GM12878 (cell line): ENCODE measurements at regions not wholly inside any gene's neighbourhood (a gene's known extent, or its start where the extent isn't known, plus 50 kb on each side); places are given as distances from the start of the nearest gene placed in this dataset.

ENCODE experiments used
- ATAC-seq: fragments of 200-7000 bp; cut with Tn5 transposase; 3 replicates; pipeline ENCODE4 v1.9.1; 2020; ENCODE audit warnings: mild to moderate bottlenecking, moderate library complexity
- BruUV-seq: library from RNA; stranded (reverse); fragments of 400-500 nt; replicated peaks from 2 replicates; lab custom pipeline; 2021; lab: Mats Ljungman, UMichigan
- CTCF ChIA-PET: fragments of 300-600 bp; sonication (Branson Sonifier 250); formaldehyde crosslinking; extraction: SDS; loops from one replicate; lab custom pipeline; 2021; ENCODE audit warnings: inconsistent platforms; lab: Yijun Ruan, JAX
- POLR2A ChIA-PET: fragments of 350-600 bp; formaldehyde crosslinking; extraction: SDS; loops from one replicate; lab custom pipeline; 2021; ENCODE audit warnings: inconsistent platforms; lab: Charles Lee
- RAD21 ChIA-PET: fragments of 300-600 bp; sonication (Branson Sonifier 250); formaldehyde crosslinking; loops from one replicate; lab custom pipeline; 2023; ENCODE audit warnings: antibody characterized with exemption; ENCODE audit not compliant: unreplicated experiment; lab: Charles Lee
- SMC1A ChIA-PET: fragments of 300-600 bp; sonication (Branson Sonifier 250); formaldehyde crosslinking; loops from one replicate; lab custom pipeline; 2023; ENCODE audit not compliant: unreplicated experiment, uncharacterized antibody; lab: Charles Lee
- DNase-seq: peaks from one replicate; pipeline ENCODE4 v3.0.0-alpha.2; 2011; ENCODE audit warnings: low read depth, low spot score
- FAIRE-seq: peaks from 3 replicates; lab custom pipeline; 2011; peaks lifted over from hg19 to GRCh38; lab: Jason Lieb, UNC
- H2AFZ ChIP-seq: 2 replicates; pipeline ENCODE4 v1.6.0; 2011; ENCODE audit warnings: low read depth, low read length, control low read depth; ENCODE audit not compliant: control insufficient read depth
- H3K27ac ChIP-seq: 2 replicates; pipeline ENCODE4 v1.5.1; 2011; ENCODE audit warnings: control low read depth; ENCODE audit not compliant: control insufficient read depth, insufficient read depth
- H3K27me3 ChIP-seq, 2 experiments: replicated peaks in 1 of 2; 2 replicates each; pipeline versions ENCODE4 v1.6.0 to v1.6.1; 2011; ENCODE audit warnings: low read length in 1 of 2; ENCODE audit not compliant: control insufficient read depth in 2 of 2, insufficient read depth in 2 of 2
- H3K36me3 ChIP-seq, 2 experiments: 2 replicates each; pipeline ENCODE4 v1.5.1; 2011; ENCODE audit warnings: low read length in 1 of 2; ENCODE audit not compliant: control insufficient read depth in 2 of 2, insufficient read depth in 2 of 2
- H3K4me1 ChIP-seq: 2 replicates; pipeline ENCODE4 v1.6.1; 2011; ENCODE audit warnings: mild to moderate bottlenecking, low read length, moderate library complexity, mixed read lengths; ENCODE audit not compliant: control insufficient read depth, insufficient read depth
- H3K4me2 ChIP-seq: 2 replicates; pipeline ENCODE4 v1.6.0; 2011; ENCODE audit warnings: control low read depth; ENCODE audit not compliant: control insufficient read depth, insufficient read depth
- H3K4me3 ChIP-seq: fragments of 200-600 bp; sonication (generic); 2 replicates; pipeline ENCODE4 v1.5.1; 2016
- H3K79me2 ChIP-seq: 2 replicates; pipeline ENCODE4 v1.6.0; 2011; ENCODE audit warnings: low read length; ENCODE audit not compliant: control insufficient read depth, insufficient read depth
- H3K9ac ChIP-seq: 2 replicates; pipeline ENCODE4 v1.8.0; 2011; ENCODE audit warnings: low read length, control low read depth, mixed read lengths; ENCODE audit not compliant: control insufficient read depth, insufficient read depth
- H3K9me3 ChIP-seq: replicated peaks from 3 replicates; pipeline ENCODE4 v1.5.1; 2011; ENCODE audit warnings: mild to moderate bottlenecking, low read length; ENCODE audit not compliant: control insufficient read depth, insufficient read depth
- H4K20me1 ChIP-seq: 2 replicates; pipeline ENCODE4 v1.6.0; 2011; ENCODE audit not compliant: control insufficient read depth, insufficient read depth
- ASH2L ChIP-seq: fragments of 300-600, 200-600 bp; sonication (generic); IDR thresholded peaks from 2 replicates; pipeline ENCODE4 v1.6.1; 2017; ENCODE audit warnings: low read depth, mild to moderate bottlenecking, borderline replicate concordance
- BCL11A ChIP-seq: IDR thresholded peaks from 2 replicates; pipeline ENCODE4 v1.6.1; 2011; ENCODE audit warnings: low read depth, low read length
- CBX3 ChIP-seq: fragments of 200-600 bp; sonication (generic); IDR thresholded peaks from 2 replicates; pipeline ENCODE4 v1.6.1; 2016; ENCODE audit warnings: low read depth, borderline replicate concordance
- GABPA ChIP-seq: IDR thresholded peaks from 2 replicates; pipeline ENCODE4 v1.6.1; 2014; ENCODE audit warnings: antibody characterized with exemption, low read depth, mild to moderate bottlenecking, inconsistent platforms
- NFYB ChIP-seq: IDR thresholded peaks from 2 replicates; pipeline ENCODE4 v1.6.1; 2011; ENCODE audit warnings: low read depth, mild to moderate bottlenecking, low read length, improper control_type of control experiment, moderate library complexity; ENCODE audit not compliant: insufficient read depth
- NR2C2 ChIP-seq: IDR thresholded peaks from 2 replicates; pipeline ENCODE4 v1.6.1; 2011; ENCODE audit warnings: borderline replicate concordance, low read depth; ENCODE audit not compliant: control insufficient read depth, insufficient read length
- RAD51 ChIP-seq: fragments of 450-650 bp; IDR thresholded peaks from 2 replicates; pipeline ENCODE4 v1.6.1; 2016; ENCODE audit warnings: moderate library complexity, mild to moderate bottlenecking, inconsistent platforms
- RBBP5 ChIP-seq: fragments of 200-600 bp; sonication (generic); conservative IDR thresholded peaks from 2 replicates; pipeline ENCODE4 v1.6.1; 2016
- SMAD1 ChIP-seq: fragments of 450-650 bp; IDR thresholded peaks from 2 replicates; pipeline ENCODE4 v1.6.1; 2018; ENCODE audit warnings: mild to moderate bottlenecking, low read depth; ENCODE audit not compliant: partially characterized antibody
- SP1 ChIP-seq: IDR thresholded peaks from one replicate; pipeline ENCODE4 v1.6.1; 2011; ENCODE audit warnings: low read depth, low read length
- ZNF384 ChIP-seq: IDR thresholded peaks from 2 replicates; pipeline ENCODE4 v1.6.1; 2012; ENCODE audit warnings: low read depth, mild to moderate bottlenecking, low read length, improper control_type of control experiment, borderline replicate concordance
- WGBS: methylation state at CpG from one replicate; pipeline ENCODE4 v1.1.6; 2016; ENCODE audit warnings: low lambda C conversion rate; ENCODE audit not compliant: insufficient replicate concordance, insufficient coverage; ENCODE audit errors: missing lambda C conversion rate; 5-methylcytosine and 5-hydroxymethylcytosine counted together
- in situ Hi-C: fragments of 300-500 bp; cut with MboI; formaldehyde crosslinking; loops from 9 replicates; pipeline ENCODE4 v1.14.3; 2018; ENCODE audit warnings: mixed read lengths
- intact Hi-C: fragments of 100-400 bp; cut with micrococcal nuclease; formaldehyde crosslinking; loops from one replicate; pipeline ENCODE4 v1.14.2; 2022; ENCODE audit not compliant: unreplicated experiment
- TF ChIP-seq, protein P1 (sequence below): IDR thresholded peaks from 2 replicates; pipeline ENCODE4 v1.6.1; 2012; ENCODE audit warnings: low read depth, low read length, improper control_type of control experiment
- TF ChIP-seq, protein P2 (sequence below): fragments of 450-650 bp; IDR thresholded peaks from 2 replicates; pipeline ENCODE4 v1.6.1; 2016; ENCODE audit warnings: mild to moderate bottlenecking, moderate library complexity, borderline replicate concordance
- TF ChIP-seq, protein P3 (sequence below): fragments of 450-650 bp; IDR thresholded peaks from 2 replicates; pipeline ENCODE4 v1.6.1; 2017; ENCODE audit warnings: borderline replicate concordance
- TF ChIP-seq, protein P4 (sequence below): IDR thresholded peaks from 2 replicates; pipeline ENCODE4 v1.6.1; 2011; ENCODE audit warnings: borderline replicate concordance, low read depth, mild to moderate bottlenecking, moderate library complexity, low read length; ENCODE audit not compliant: insufficient read depth, poor library complexity, severe bottlenecking
- TF ChIP-seq, protein P5 (sequence below): IDR thresholded peaks from 2 replicates; pipeline ENCODE4 v1.6.1; 2011; ENCODE audit warnings: low read depth, mild to moderate bottlenecking, low read length, moderate library complexity, borderline replicate concordance; ENCODE audit errors: extremely low read depth

DNA sequence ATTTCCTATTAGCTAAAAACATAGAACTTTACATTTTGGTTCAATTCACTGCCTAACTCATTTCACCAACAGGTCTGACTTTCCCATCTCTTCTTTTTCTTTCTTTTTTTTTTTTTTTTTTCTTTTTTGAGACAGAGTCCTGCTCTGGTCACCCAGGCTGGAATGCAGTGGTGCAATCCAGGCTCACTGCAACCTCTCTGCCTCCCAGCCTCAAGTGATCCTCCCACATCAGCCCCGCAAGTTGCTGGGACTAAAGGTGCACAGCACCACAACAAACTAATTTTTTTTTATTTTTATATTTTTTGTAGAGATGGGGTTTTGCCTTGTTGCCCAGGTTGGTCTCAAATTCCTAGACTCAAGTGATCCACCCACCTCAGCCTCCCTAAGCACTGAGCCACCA, 57.8 kb upstream of the HNRNPA3 start:
- Histone ChIP-seq H3K79me2 (no peaks in the 10 kb centered on the region), H3K9ac (no peak overlapping the region), H3K4me2 (no peak overlapping the region), H3K9me3 (no peaks in the 10 kb centered on the region), H4K20me1 (no peaks in the 10 kb centered on the region), H3K4me3 (no peak overlapping the region), H3K27me3 (no peaks in the 10 kb centered on the region), H3K4me1 (no peaks in the 10 kb centered on the region), H3K36me3 (no peaks in the 10 kb centered on the region), H2AFZ (no peak overlapping the region), H3K27ac (no peak overlapping the region)
- no peak for ATAC-seq
- intact Hi-C loops, result no loop called here
- ChIA-PET CTCF (interaction anchor here (1.5 kb wide), 1 partner anchor 180 kb away, joined by 3 read pairs; no protein-coding TSS in a partner anchor), RAD21 (no interaction called here), POLR2A (interaction anchor here (0.6 to 0.7 kb wide), 3 partner anchors 58 to 183 kb away, joined by 3 to 5 read pairs (median 4); no protein-coding TSS in a partner anchor), SMC1A (interaction anchor here (0.6 to 1.3 kb wide), 5 partner anchors 180 to 1083 kb away, joined by 3 to 4 read pairs (median 3); no protein-coding TSS in a partner anchor)
- in situ Hi-C loops, result loop anchor here (5.0 kb wide), 2 partner anchors 488 to 1028 kb away; partner anchors contain the start of gene HOXD8
- no TSS peak for BruUV-seq
- 94% methylated on average over 1 of the region's 1 CpG for WGBS
- DNase-seq, result no peak
- TF ChIP-seq, protein P1, sequence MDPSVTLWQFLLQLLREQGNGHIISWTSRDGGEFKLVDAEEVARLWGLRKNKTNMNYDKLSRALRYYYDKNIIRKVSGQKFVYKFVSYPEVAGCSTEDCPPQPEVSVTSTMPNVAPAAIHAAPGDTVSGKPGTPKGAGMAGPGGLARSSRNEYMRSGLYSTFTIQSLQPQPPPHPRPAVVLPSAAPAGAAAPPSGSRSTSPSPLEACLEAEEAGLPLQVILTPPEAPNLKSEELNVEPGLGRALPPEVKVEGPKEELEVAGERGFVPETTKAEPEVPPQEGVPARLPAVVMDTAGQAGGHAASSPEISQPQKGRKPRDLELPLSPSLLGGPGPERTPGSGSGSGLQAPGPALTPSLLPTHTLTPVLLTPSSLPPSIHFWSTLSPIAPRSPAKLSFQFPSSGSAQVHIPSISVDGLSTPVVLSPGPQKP, result no peak
- TF ChIP-seq ZNF384 (no peak), BCL11A (no peak), SP1 (no peak), RBBP5 (no peak), ASH2L (no peak), GABPA (no peak), CBX3 (no peak), SMAD1 (no peak), NR2C2 (no peak), NFYB (no peak), RAD51 (no peak)
- TF ChIP-seq, protein P2, sequence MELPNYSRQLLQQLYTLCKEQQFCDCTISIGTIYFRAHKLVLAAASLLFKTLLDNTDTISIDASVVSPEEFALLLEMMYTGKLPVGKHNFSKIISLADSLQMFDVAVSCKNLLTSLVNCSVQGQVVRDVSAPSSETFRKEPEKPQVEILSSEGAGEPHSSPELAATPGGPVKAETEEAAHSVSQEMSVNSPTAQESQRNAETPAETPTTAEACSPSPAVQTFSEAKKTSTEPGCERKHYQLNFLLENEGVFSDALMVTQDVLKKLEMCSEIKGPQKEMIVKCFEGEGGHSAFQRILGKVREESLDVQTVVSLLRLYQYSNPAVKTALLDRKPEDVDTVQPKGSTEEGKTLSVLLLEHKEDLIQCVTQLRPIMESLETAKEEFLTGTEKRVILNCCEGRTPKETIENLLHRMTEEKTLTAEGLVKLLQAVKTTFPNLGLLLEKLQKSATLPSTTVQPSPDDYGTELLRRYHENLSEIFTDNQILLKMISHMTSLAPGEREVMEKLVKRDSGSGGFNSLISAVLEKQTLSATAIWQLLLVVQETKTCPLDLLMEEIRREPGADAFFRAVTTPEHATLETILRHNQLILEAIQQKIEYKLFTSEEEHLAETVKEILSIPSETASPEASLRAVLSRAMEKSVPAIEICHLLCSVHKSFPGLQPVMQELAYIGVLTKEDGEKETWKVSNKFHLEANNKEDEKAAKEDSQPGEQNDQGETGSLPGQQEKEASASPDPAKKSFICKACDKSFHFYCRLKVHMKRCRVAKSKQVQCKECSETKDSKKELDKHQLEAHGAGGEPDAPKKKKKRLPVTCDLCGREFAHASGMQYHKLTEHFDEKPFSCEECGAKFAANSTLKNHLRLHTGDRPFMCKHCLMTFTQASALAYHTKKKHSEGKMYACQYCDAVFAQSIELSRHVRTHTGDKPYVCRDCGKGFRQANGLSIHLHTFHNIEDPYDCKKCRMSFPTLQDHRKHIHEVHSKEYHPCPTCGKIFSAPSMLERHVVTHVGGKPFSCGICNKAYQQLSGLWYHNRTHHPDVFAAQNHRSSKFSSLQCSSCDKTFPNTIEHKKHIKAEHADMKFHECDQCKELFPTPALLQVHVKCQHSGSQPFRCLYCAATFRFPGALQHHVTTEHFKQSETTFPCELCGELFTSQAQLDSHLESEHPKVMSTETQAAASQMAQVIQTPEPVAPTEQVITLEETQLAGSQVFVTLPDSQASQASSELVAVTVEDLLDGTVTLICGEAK, result no peak
- TF ChIP-seq, protein P3, sequence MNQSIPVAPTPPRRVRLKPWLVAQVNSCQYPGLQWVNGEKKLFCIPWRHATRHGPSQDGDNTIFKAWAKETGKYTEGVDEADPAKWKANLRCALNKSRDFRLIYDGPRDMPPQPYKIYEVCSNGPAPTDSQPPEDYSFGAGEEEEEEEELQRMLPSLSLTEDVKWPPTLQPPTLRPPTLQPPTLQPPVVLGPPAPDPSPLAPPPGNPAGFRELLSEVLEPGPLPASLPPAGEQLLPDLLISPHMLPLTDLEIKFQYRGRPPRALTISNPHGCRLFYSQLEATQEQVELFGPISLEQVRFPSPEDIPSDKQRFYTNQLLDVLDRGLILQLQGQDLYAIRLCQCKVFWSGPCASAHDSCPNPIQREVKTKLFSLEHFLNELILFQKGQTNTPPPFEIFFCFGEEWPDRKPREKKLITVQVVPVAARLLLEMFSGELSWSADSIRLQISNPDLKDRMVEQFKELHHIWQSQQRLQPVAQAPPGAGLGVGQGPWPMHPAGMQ, result no peak
- TF ChIP-seq, protein P4, sequence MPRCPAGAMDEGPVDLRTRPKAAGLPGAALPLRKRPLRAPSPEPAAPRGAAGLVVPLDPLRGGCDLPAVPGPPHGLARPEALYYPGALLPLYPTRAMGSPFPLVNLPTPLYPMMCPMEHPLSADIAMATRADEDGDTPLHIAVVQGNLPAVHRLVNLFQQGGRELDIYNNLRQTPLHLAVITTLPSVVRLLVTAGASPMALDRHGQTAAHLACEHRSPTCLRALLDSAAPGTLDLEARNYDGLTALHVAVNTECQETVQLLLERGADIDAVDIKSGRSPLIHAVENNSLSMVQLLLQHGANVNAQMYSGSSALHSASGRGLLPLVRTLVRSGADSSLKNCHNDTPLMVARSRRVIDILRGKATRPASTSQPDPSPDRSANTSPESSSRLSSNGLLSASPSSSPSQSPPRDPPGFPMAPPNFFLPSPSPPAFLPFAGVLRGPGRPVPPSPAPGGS, result no peak
- TF ChIP-seq, protein P5, sequence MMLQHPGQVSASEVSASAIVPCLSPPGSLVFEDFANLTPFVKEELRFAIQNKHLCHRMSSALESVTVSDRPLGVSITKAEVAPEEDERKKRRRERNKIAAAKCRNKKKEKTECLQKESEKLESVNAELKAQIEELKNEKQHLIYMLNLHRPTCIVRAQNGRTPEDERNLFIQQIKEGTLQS, result no peak
- FAIRE-seq, result no peak
